ENCODE measurements at regions not wholly inside any gene's neighbourhood (a gene's known extent, or its start where the extent isn't known, plus 50 kb on each side); places are given as distances from the start of the nearest gene placed in this dataset.

DNA sequence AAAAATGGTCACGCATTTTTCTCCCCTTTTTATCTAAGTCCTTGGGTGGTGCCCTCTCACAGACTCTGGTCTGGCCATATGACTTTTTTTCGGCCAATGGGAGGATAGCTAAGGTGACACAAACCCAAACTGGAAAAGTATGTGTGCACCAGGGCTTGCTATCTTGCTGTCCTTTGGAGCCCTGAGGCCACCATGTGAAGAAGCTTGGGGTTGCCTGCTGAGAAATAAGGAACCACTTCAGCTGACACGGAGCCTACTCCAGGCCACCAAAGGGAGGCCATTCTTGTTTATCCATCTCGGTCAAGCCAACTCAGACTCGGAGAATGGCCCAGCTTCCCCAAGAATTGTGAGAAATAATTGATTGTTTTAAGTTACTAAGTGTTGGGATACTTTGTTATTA, 111.4 kb upstream of the ZFHX3 start:
- peaks cover 5% of the 10 kb centered on the region for H3K9me3 ChIP-seq (ENCODE audit: control insufficient read depth, low read length)

DNA sequence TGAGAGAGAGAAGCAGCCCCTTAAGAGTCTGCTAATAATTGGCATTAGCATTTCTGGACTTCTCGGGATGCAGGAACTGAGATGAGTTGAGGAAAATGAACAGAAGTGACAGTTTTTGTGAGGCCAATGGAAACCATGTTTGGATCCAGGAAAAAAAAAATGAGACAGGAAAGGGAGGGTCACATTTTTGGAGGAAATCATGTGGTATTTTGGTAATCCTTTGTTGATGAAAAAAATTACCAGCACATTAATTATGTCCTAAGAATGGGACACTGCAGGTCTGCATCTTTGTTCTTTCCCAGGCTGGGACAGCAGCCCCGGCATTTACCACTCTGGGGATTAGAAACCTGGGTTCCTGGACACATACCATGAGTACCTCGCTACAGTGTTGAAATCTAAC, 109.9 kb upstream of the ZFHX3 start:
- no peaks in the 10 kb centered on the region for H3K36me3 ChIP-seq (ENCODE audit: control insufficient read depth, insufficient read depth, low read length)
- H3K4me3 ChIP-seq (ENCODE audit: extremely low read depth, insufficient read depth, low read length, poor library complexity, severe bottlenecking), result no peak overlapping the region
- H3K4me1 ChIP-seq (ENCODE audit: control insufficient read depth, insufficient read depth, low read length, poor library complexity, severe bottlenecking), result peaks cover 7% of the 10 kb centered on the region
- H3K9me3 ChIP-seq (ENCODE audit: control insufficient read depth, low read length), result peaks cover 5% of the 10 kb centered on the region
- H3K27ac ChIP-seq (ENCODE audit: low read depth, low read length, severe bottlenecking), result no peak overlapping the region
- whole genome bisulfite sequencing, 2 experiments (ENCODE audit: insufficient coverage in 2 of 2), result 90 to 92% methylated on average over 2 of the region's 3 CpGs

More for the DNA sequence above, 111.4 kb upstream of the ZFHX3 start:
- H3K36me3 ChIP-seq (ENCODE audit: control insufficient read depth, insufficient read depth, low read length), result no peaks in the 10 kb centered on the region
- H3K4me3 ChIP-seq (ENCODE audit: extremely low read depth, insufficient read depth, low read length, poor library complexity, severe bottlenecking), result no peak overlapping the region
- 100% methylated on average over 3 of the region's 5 CpGs for WGBS, 2 experiments (ENCODE audit: insufficient coverage in 2 of 2)
- H3K27ac ChIP-seq (ENCODE audit: low read depth, low read length, severe bottlenecking), result no peak overlapping the region
- no peaks in the 10 kb centered on the region for H3K4me1 ChIP-seq (ENCODE audit: control insufficient read depth, insufficient read depth, low read length, poor library complexity, severe bottlenecking)

DNA sequence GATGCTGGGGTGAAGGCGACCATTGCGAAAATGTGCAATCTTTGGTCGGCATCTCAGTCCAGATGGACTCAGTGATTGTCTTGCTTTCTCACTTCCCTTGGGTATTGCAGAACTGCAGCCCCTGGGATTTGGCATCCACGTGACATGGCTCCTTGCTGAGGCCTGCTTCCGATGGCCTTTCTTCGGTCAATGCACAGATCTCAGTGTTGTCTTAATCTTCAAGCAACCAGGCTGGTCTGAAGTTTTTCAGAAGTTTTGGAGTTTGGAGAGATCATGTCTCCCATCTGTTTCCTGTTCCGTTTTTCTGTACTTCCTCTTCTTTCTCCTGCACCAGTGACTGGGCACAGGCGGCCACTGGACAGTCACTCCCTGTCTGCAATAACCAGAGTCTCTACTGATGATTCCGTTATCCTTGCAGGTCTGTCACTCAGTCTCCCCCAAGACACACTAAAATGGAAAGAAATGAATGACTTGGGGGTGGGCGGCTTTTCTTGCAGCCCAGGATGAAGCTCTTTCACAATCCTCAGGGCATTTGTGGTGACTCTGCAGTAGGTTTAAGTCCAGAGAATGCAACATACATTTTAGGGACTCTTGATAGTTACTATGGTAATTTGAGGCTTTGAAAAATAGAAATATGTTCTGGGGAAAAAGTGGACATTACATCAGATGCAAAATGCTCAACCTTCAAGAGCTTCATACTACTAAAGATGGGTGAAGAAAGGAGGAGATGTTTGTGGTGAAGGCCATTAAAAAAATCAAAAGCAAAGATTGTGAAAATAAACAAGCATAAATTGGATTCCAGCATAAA, 106.3 kb upstream of the ZFHX3 start:
- Histone ChIP-seq H3K36me3 (ENCODE audit: control insufficient read depth, insufficient read depth, low read length) (no peaks in the 10 kb centered on the region), H3K9me3 (ENCODE audit: control insufficient read depth, low read length) (peaks cover 5% of the 10 kb centered on the region), H3K27ac (ENCODE audit: low read depth, low read length, severe bottlenecking) (no peak overlapping the region), H3K4me3 (ENCODE audit: extremely low read depth, insufficient read depth, low read length, poor library complexity, severe bottlenecking) (no peak overlapping the region), H3K4me1 (ENCODE audit: control insufficient read depth, insufficient read depth, low read length, poor library complexity, severe bottlenecking) (peaks cover 16% of the 10 kb centered on the region)
- 93% methylated on average over 8 to 9 of the region's 10 CpGs for WGBS, 2 experiments (ENCODE audit: insufficient coverage in 2 of 2)

DNA sequence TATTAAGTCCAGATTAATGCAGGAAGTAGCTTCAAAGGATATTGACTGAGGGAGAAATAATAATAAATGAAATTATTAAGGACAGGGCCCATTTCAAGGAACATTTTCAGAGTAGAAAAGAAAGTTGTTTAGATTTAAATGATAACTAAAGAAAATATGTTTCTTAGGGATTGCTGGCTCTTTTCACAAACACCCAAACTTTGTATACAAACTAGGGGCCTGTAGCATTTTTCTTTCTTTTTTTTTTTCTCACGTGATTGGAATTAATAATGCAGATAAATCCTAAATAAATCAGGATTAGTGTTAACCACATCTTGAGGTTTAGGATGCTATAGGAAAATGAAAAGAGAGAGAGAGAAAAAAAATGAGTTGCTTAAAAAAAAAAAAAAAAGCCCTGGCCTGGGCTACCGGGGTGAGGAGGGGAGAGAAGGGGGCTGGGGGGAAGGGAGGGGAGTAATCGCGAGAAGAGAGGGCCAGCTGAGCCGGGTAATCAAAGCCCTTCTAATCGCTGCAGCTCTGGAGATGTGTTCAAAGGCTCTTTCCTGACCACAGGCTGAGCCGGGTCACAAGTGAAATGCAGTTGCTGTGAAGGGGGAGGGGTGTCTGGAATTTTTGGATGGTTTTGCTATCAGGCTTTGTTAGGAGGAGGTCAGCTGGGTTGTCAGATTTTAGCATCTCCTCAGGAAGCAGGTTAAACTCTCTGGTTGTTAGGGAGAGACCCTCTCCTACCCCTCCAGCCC, 104.6 kb upstream of the ZFHX3 start:
- peaks cover 16% of the 10 kb centered on the region for H3K4me1 ChIP-seq (ENCODE audit: control insufficient read depth, insufficient read depth, low read length, poor library complexity, severe bottlenecking)
- H3K9me3 ChIP-seq (ENCODE audit: control insufficient read depth, low read length), result no peaks in the 10 kb centered on the region
- peak overlapping the region; percentile 49 for H3K27ac ChIP-seq (ENCODE audit: low read depth, low read length, severe bottlenecking)
- no peaks in the 10 kb centered on the region for H3K36me3 ChIP-seq (ENCODE audit: control insufficient read depth, insufficient read depth, low read length)
- H3K4me3 ChIP-seq (ENCODE audit: extremely low read depth, insufficient read depth, low read length, poor library complexity, severe bottlenecking), result no peak overlapping the region
- 0 to 9% methylated on average over 5 of the region's 7 CpGs for WGBS, 2 experiments (ENCODE audit: insufficient coverage in 2 of 2)

DNA sequence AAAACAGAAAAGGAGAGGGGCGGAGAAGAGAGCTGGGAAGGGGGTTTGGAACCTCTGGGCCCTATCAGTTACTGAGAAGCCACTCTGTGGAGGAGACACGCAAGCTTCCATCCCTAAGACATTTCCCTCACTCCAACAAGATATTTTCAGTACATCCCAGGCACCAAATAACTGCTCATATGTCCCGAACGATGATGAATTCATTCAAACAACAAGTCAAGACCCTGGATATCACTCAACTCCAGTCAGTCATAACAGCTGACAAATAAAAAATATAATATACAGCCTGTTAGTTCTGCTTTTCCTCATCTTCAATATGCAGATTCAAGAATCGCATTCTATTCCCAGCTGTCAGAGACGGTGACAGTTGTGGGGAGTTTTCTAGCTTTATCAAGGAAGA, 104.0 kb upstream of the ZFHX3 start:
- H3K4me3 ChIP-seq (ENCODE audit: extremely low read depth, insufficient read depth, low read length, poor library complexity, severe bottlenecking), result no peak overlapping the region
- WGBS, 2 experiments (ENCODE audit: insufficient coverage in 2 of 2), result 57 to 75% methylated on average over 3 of the region's 6 CpGs

DNA sequence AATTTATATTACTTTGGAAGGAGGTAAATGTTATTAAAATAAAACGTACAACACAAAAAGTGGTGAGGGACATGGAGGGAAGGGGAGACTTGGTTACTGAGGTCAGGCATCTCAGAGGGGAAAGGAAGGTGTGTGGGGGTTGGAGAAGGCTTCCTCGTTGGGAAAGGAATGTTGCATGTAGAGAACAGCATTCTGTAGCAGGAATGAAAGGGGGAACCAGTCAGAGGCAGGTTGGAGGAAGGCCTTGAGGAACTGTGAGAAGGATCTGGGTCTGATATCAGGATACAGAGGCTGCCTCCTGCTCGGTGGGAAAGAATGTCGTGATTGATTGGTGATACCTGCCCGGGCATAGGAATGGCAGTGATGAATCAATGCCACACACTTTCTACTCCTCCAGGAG, 103.3 kb upstream of the ZFHX3 start:
- Histone ChIP-seq H3K36me3 (ENCODE audit: control insufficient read depth, insufficient read depth, low read length) (no peaks in the 10 kb centered on the region), H3K27ac (ENCODE audit: low read depth, low read length, severe bottlenecking) (no peak overlapping the region)
- WGBS, 2 experiments (ENCODE audit: insufficient coverage in 2 of 2), result 40 to 60% methylated on average over 1 to 2 of the region's 5 CpGs

More for the DNA sequence above, 104.0 kb upstream of the ZFHX3 start:
- H3K9me3 ChIP-seq (ENCODE audit: control insufficient read depth, low read length), result no peaks in the 10 kb centered on the region
- no peak overlapping the region for H3K27ac ChIP-seq (ENCODE audit: low read depth, low read length, severe bottlenecking)
- no peaks in the 10 kb centered on the region for H3K36me3 ChIP-seq (ENCODE audit: control insufficient read depth, insufficient read depth, low read length)
- peaks cover 16% of the 10 kb centered on the region for H3K4me1 ChIP-seq (ENCODE audit: control insufficient read depth, insufficient read depth, low read length, poor library complexity, severe bottlenecking)

DNA sequence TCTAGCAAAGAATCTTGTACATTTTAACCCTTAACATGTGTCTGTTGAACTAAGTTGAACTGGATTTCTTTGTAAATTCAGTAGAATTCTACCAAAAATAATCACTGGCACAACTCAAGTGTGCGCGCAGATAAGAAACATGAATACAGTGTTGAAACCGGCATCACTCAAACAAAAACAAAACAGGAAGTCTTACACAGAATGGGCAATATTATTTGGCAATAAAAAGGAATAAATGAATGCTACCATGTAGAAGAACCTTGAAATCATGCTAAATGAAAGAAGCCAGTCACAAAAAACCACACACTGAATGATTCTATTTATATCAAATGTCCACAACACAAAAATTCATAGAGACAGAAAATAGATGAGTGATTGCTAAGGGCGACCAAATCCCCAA, 102.9 kb upstream of the ZFHX3 start:
- Histone ChIP-seq H3K27ac (ENCODE audit: low read depth, low read length, severe bottlenecking) (no peak overlapping the region), H3K4me3 (ENCODE audit: extremely low read depth, insufficient read depth, low read length, poor library complexity, severe bottlenecking) (no peak overlapping the region), H3K9me3 (ENCODE audit: control insufficient read depth, low read length) (no peaks in the 10 kb centered on the region), H3K4me1 (ENCODE audit: control insufficient read depth, insufficient read depth, low read length, poor library complexity, severe bottlenecking) (peaks cover 16% of the 10 kb centered on the region), H3K36me3 (ENCODE audit: control insufficient read depth, insufficient read depth, low read length) (no peaks in the 10 kb centered on the region)
- WGBS, 2 experiments (ENCODE audit: insufficient coverage in 2 of 2), result no CpG with 5 or more reads among the region's 4 CpGs

More for the DNA sequence above, 103.3 kb upstream of the ZFHX3 start:
- Histone ChIP-seq H3K4me3 (ENCODE audit: extremely low read depth, insufficient read depth, low read length, poor library complexity, severe bottlenecking) (no peak overlapping the region), H3K4me1 (ENCODE audit: control insufficient read depth, insufficient read depth, low read length, poor library complexity, severe bottlenecking) (peaks cover 16% of the 10 kb centered on the region), H3K9me3 (ENCODE audit: control insufficient read depth, low read length) (no peaks in the 10 kb centered on the region)

DNA sequence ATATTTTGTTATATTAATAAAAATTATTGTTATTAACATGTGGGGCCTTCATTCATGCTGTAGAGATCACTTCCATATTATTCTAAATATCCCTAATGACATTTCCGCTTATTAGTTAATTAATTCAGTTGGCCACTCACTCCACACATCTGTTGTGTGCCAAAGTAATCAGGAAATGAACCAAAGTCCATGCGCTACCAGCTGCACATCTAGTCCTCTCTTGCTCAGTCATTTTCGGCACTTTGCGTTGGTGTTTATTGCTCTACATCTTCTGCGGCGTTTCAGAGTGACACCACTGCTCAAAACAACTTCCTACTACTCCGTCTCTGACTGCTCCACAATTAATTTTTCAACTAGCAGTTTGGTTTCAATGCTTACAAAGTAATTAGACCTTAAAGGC, 101.4 kb upstream of the ZFHX3 start:
- Histone ChIP-seq H3K4me3 (ENCODE audit: extremely low read depth, insufficient read depth, low read length, poor library complexity, severe bottlenecking) (no peak overlapping the region), H3K36me3 (ENCODE audit: control insufficient read depth, insufficient read depth, low read length) (no peaks in the 10 kb centered on the region), H3K27ac (ENCODE audit: low read depth, low read length, severe bottlenecking) (no peak overlapping the region), H3K4me1 (ENCODE audit: control insufficient read depth, insufficient read depth, low read length, poor library complexity, severe bottlenecking) (peaks cover 16% of the 10 kb centered on the region), H3K9me3 (ENCODE audit: control insufficient read depth, low read length) (no peaks in the 10 kb centered on the region)
- WGBS, 2 experiments (ENCODE audit: insufficient coverage in 2 of 2), result 84 to 85% methylated on average over 6 to 7 of the region's 7 CpGs

DNA sequence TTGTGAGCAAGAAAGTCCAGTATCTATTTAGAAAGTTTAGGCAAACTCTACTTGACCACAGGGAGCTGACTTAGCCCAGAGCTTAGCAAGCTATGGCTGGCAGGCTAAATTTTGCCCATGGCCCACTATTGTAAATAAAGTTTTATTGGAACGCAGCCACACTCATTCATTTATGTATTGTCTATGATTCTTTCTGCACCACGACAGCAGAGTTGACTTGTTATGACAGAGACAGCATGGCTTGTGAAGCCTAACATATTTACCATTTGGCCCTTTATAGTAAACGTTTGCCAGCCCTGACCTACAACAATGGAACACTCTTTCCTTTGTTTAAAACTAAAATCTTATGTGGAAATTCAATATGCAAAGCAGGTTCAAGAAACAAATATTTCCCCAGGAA, 100.0 kb upstream of the ZFHX3 start:
- Histone ChIP-seq H3K4me3 (ENCODE audit: extremely low read depth, insufficient read depth, low read length, poor library complexity, severe bottlenecking) (no peak overlapping the region), H3K27ac (ENCODE audit: low read depth, low read length, severe bottlenecking) (no peak overlapping the region), H3K4me1 (ENCODE audit: control insufficient read depth, insufficient read depth, low read length, poor library complexity, severe bottlenecking) (peaks cover 11% of the 10 kb centered on the region), H3K9me3 (ENCODE audit: control insufficient read depth, low read length) (no peaks in the 10 kb centered on the region), H3K36me3 (ENCODE audit: control insufficient read depth, insufficient read depth, low read length) (no peaks in the 10 kb centered on the region)
- WGBS, 2 experiments (ENCODE audit: insufficient coverage in 2 of 2), result 67% methylated on average over 1 of the region's 3 CpGs; no CpG with 5 or more reads in 1 of the 2 experiments

DNA sequence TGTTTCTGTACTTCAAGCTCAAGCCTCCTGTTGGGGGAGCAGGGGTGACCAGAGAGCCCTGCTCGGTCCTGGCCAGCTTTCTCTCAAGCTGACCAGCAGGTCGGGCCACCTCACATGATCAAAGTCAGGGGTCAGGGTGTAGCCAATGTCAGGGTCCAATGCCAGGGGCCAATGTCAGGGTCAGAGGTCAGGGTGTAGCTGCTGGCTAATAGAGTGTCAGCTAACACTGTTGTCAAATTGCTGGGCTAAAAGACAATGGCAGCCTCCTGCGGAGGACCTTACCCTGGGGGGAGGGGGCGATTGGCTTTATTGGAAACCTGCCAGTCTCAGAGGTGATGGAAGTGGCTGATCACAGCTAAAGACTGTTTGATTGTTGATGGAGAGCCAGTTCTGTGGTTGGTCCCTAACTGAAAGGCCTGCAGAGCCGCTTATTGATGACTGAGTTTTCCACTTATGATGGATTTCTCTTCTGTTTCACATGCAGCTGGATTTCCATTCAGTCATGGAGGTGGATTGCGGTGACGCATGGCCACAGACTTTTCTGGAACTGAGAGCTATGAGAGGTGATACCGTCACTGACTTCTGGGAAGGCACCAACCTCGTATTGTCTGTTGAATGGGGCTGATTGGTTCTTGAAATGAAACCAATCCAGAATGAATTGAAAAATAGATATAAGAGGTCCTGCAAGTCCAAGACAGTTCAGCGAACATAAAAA, 97.4 kb upstream of the ZFHX3 start:
- Histone ChIP-seq H3K4me3 (ENCODE audit: extremely low read depth, insufficient read depth, low read length, poor library complexity, severe bottlenecking) (no peak overlapping the region), H3K9me3 (ENCODE audit: control insufficient read depth, low read length) (no peaks in the 10 kb centered on the region), H3K4me1 (ENCODE audit: control insufficient read depth, insufficient read depth, low read length, poor library complexity, severe bottlenecking) (no peaks in the 10 kb centered on the region), H3K36me3 (ENCODE audit: control insufficient read depth, insufficient read depth, low read length) (no peaks in the 10 kb centered on the region), H3K27ac (ENCODE audit: low read depth, low read length, severe bottlenecking) (no peak overlapping the region)
- 72 to 84% methylated on average over 7 to 9 of the region's 10 CpGs for WGBS, 2 experiments (ENCODE audit: insufficient coverage in 2 of 2)
